Effector memory CD8-positive, alpha-beta T cell (primary cell): ENCODE measurements at regions not wholly inside any gene's neighbourhood (a gene's known extent, or its start where the extent isn't known, plus 50 kb on each side); places are given as distances from the start of the nearest gene placed in this dataset.

ENCODE experiments used
- ATAC-seq: fragments of 150-1000 bp; cut with Tn5 transposase; replicated peaks from 2 replicates; pipeline ENCODE4 v1.10.0; 2021; ENCODE audit warnings: mild to moderate bottlenecking, moderate library complexity
- DNase-seq, 3 experiments: peaks; one replicate each; pipeline ENCODE4 v3.0.0; 2021
- H3K27ac Mint-ChIP-seq, 2 donors: one replicate each; pipeline ENCODE4 v1.8.0; 2022; ENCODE audit warnings: mild to moderate bottlenecking in 2 of 2, mixed read lengths in 2 of 2, moderate library complexity in 2 of 2
- H3K27me3 Mint-ChIP-seq, 2 donors: one replicate each; pipeline ENCODE4 v1.8.0; 2022; ENCODE audit warnings: mixed read lengths in 2 of 2
- H3K36me3 Mint-ChIP-seq: one replicate; pipeline ENCODE4 v1.8.0; 2022; ENCODE audit warnings: mild to moderate bottlenecking, moderate library complexity, mixed read lengths; ENCODE audit not compliant: insufficient read depth
- H3K4me1 Mint-ChIP-seq, 2 donors: one replicate each; pipeline ENCODE4 v1.8.0; 2022; ENCODE audit warnings: low read depth in 2 of 2, mixed read lengths in 2 of 2
- H3K4me3 Mint-ChIP-seq, 2 donors: one replicate each; pipeline ENCODE4 v1.8.0; 2022; ENCODE audit warnings: mild to moderate bottlenecking in 2 of 2, mixed read lengths in 2 of 2, moderate library complexity in 2 of 2
- H3K9me3 Mint-ChIP-seq, 2 donors: one replicate each; pipeline ENCODE4 v1.8.0; 2022; ENCODE audit warnings: mixed read lengths in 2 of 2

- no peak for DNase-seq
- H3K4me1 Mint-ChIP-seq, result no peaks in the 10 kb centered on the region
- H3K4me3 Mint-ChIP-seq, result no peak overlapping the region
- no peak overlapping the region for H3K27ac Mint-ChIP-seq
- no peaks in the 10 kb centered on the region for H3K36me3 Mint-ChIP-seq
- ATAC-seq, result no peak
- H3K27me3 Mint-ChIP-seq, result no peaks in the 10 kb centered on the region
- H3K9me3 Mint-ChIP-seq, result peaks cover 17 to 46% of the 10 kb centered on the region in 2 donors
Observed at GRCh38 chr7:49243521-49243920, 319.2 kb downstream of the CDC14C start.

GRCh38 chr7:49244543-49244942 is 320.2 kb downstream of the CDC14C start:
- ATAC-seq, result no peak
- H3K27me3 Mint-ChIP-seq, result no peaks in the 10 kb centered on the region
- H3K4me3 Mint-ChIP-seq, result no peak overlapping the region
- no peak overlapping the region for H3K27ac Mint-ChIP-seq
- peaks cover 18 to 47% of the 10 kb centered on the region in 2 donors for H3K9me3 Mint-ChIP-seq
- no peaks in the 10 kb centered on the region for H3K4me1 Mint-ChIP-seq
- DNase-seq, result no peak
- no peaks in the 10 kb centered on the region for H3K36me3 Mint-ChIP-seq

- H3K36me3 Mint-ChIP-seq, result no peaks in the 10 kb centered on the region
- no peaks in the 10 kb centered on the region for H3K27me3 Mint-ChIP-seq
- peaks cover 18 to 51% of the 10 kb centered on the region in 2 donors for H3K9me3 Mint-ChIP-seq
- ATAC-seq (no peak), DNase-seq (no peak)
- no peak overlapping the region for H3K4me3 Mint-ChIP-seq
- no peaks in the 10 kb centered on the region for H3K4me1 Mint-ChIP-seq
- no peak overlapping the region for H3K27ac Mint-ChIP-seq
Observed at GRCh38 chr7:49245062-49245461, 320.7 kb downstream of the CDC14C start.

GRCh38 chr7:49247759-49248158 is 323.4 kb downstream of the CDC14C start:
- H3K27ac Mint-ChIP-seq, result no peak overlapping the region
- no peak for ATAC-seq
- H3K9me3 Mint-ChIP-seq, result peaks cover 13 to 49% of the 10 kb centered on the region in 2 donors
- no peak overlapping the region for H3K4me3 Mint-ChIP-seq
- no peaks in the 10 kb centered on the region for H3K27me3 Mint-ChIP-seq
- no peaks in the 10 kb centered on the region for H3K36me3 Mint-ChIP-seq
- no peak for DNase-seq
- no peaks in the 10 kb centered on the region for H3K4me1 Mint-ChIP-seq

GRCh38 chr7:49255054-49255453 is 330.7 kb downstream of the CDC14C start:
- no peak for DNase-seq

GRCh38 chr7:49260538-49260937 is 336.2 kb downstream of the CDC14C start:
- Mint-ChIP-seq H3K27ac (no peak overlapping the region), H3K9me3 (peaks cover 3 to 9% of the 10 kb centered on the region in 2 donors)

More at GRCh38 chr7:49255054-49255453, 330.7 kb downstream of the CDC14C start:
- Mint-ChIP-seq H3K4me3 (no peak overlapping the region), H3K36me3 (no peaks in the 10 kb centered on the region), H3K27me3 (no peaks in the 10 kb centered on the region), H3K27ac (no peak overlapping the region), H3K9me3 (peaks cover 6 to 7% of the 10 kb centered on the region in 2 donors), H3K4me1 (no peaks in the 10 kb centered on the region)
- no peak for ATAC-seq

GRCh38 chr7:49261928-49262327 is 337.6 kb downstream of the CDC14C start:
- H3K36me3 Mint-ChIP-seq, result peaks cover 3% of the 10 kb centered on the region
- peaks cover 3 to 9% of the 10 kb centered on the region in 2 donors for H3K9me3 Mint-ChIP-seq
- no peaks in the 10 kb centered on the region for H3K4me1 Mint-ChIP-seq
- ATAC-seq, result no peak
- no peak overlapping the region for H3K4me3 Mint-ChIP-seq
- H3K27ac Mint-ChIP-seq, result no peak overlapping the region
- no peak for DNase-seq
- no peaks in the 10 kb centered on the region for H3K27me3 Mint-ChIP-seq

More at GRCh38 chr7:49260538-49260937, 336.2 kb downstream of the CDC14C start:
- H3K36me3 Mint-ChIP-seq, result peaks cover 3% of the 10 kb centered on the region
- no peaks in the 10 kb centered on the region for H3K27me3 Mint-ChIP-seq
- no peak for ATAC-seq
- DNase-seq, result no peak
- no peak overlapping the region for H3K4me3 Mint-ChIP-seq
- no peaks in the 10 kb centered on the region for H3K4me1 Mint-ChIP-seq

- DNase-seq (no peak), ATAC-seq (no peak)
- no peak overlapping the region for H3K27ac Mint-ChIP-seq
- no peak overlapping the region for H3K4me3 Mint-ChIP-seq
- H3K36me3 Mint-ChIP-seq, result peaks cover 3% of the 10 kb centered on the region
- H3K4me1 Mint-ChIP-seq, result no peaks in the 10 kb centered on the region
- no peaks in the 10 kb centered on the region for H3K27me3 Mint-ChIP-seq
- peaks cover 5 to 9% of the 10 kb centered on the region in 2 donors for H3K9me3 Mint-ChIP-seq
Observed at GRCh38 chr7:49264530-49264929, 340.2 kb downstream of the CDC14C start.

- Mint-ChIP-seq H3K27me3 (no peaks in the 10 kb centered on the region), H3K27ac (no peak overlapping the region), H3K4me1 (no peaks in the 10 kb centered on the region), H3K4me3 (no peak overlapping the region), H3K36me3 (no peaks in the 10 kb centered on the region), H3K9me3 (peaks cover 12% of the 10 kb centered on the region in 2 donors)
- ATAC-seq (no peak), DNase-seq (no peak)
Observed at GRCh38 chr7:49273897-49274296, 349.6 kb downstream of the CDC14C start.

GRCh38 chr7:49279891-49280290 is 355.5 kb downstream of the CDC14C start:
- Mint-ChIP-seq H3K4me3 (no peak overlapping the region), H3K27me3 (no peaks in the 10 kb centered on the region)
- no peak for ATAC-seq

GRCh38 chr7:49287653-49288052 is 363.3 kb downstream of the CDC14C start:
- H3K27ac Mint-ChIP-seq, result no peak overlapping the region
- H3K4me1 Mint-ChIP-seq, result no peaks in the 10 kb centered on the region
- H3K4me3 Mint-ChIP-seq, result no peak overlapping the region
- no peak for DNase-seq
- H3K36me3 Mint-ChIP-seq, result no peaks in the 10 kb centered on the region
- H3K27me3 Mint-ChIP-seq, result no peaks in the 10 kb centered on the region
- H3K9me3 Mint-ChIP-seq, result peaks cover 6 to 18% of the 10 kb centered on the region in 2 donors
- no peak for ATAC-seq

More at GRCh38 chr7:49279891-49280290, 355.5 kb downstream of the CDC14C start:
- Mint-ChIP-seq H3K27ac (no peak overlapping the region), H3K36me3 (no peaks in the 10 kb centered on the region), H3K9me3 (peaks cover 8 to 18% of the 10 kb centered on the region in 2 donors), H3K4me1 (no peaks in the 10 kb centered on the region)
- no peak for DNase-seq

GRCh38 chr7:49294611-49295010 is 370.3 kb downstream of the CDC14C start:
- Mint-ChIP-seq H3K4me1 (no peaks in the 10 kb centered on the region), H3K9me3 (peaks cover 4 to 11% of the 10 kb centered on the region in 2 donors)

GRCh38 chr7:49295146-49295545 is 370.8 kb downstream of the CDC14C start:
- no peaks in the 10 kb centered on the region for H3K36me3 Mint-ChIP-seq
- no peak for ATAC-seq
- no peaks in the 10 kb centered on the region for H3K27me3 Mint-ChIP-seq
- H3K4me3 Mint-ChIP-seq, result no peak overlapping the region
- no peaks in the 10 kb centered on the region for H3K4me1 Mint-ChIP-seq
- no peak overlapping the region for H3K27ac Mint-ChIP-seq
- no peak for DNase-seq
- H3K9me3 Mint-ChIP-seq, result peaks cover 4 to 11% of the 10 kb centered on the region in 2 donors

More at GRCh38 chr7:49294611-49295010, 370.3 kb downstream of the CDC14C start:
- H3K36me3 Mint-ChIP-seq, result no peaks in the 10 kb centered on the region
- H3K27ac Mint-ChIP-seq, result no peak overlapping the region
- H3K4me3 Mint-ChIP-seq, result no peak overlapping the region
- ATAC-seq, result no peak
- H3K27me3 Mint-ChIP-seq, result no peaks in the 10 kb centered on the region
- no peak for DNase-seq

GRCh38 chr7:49297958-49298357 is 373.6 kb downstream of the CDC14C start:
- H3K4me1 Mint-ChIP-seq, result no peaks in the 10 kb centered on the region
- no peak for ATAC-seq
- H3K4me3 Mint-ChIP-seq, result no peak overlapping the region
- no peak overlapping the region for H3K27ac Mint-ChIP-seq
- H3K36me3 Mint-ChIP-seq, result no peaks in the 10 kb centered on the region
- no peak for DNase-seq
- H3K27me3 Mint-ChIP-seq, result no peaks in the 10 kb centered on the region
- peaks cover 10% of the 10 kb centered on the region in 2 donors for H3K9me3 Mint-ChIP-seq

GRCh38 chr7:49308787-49309186 is 384.4 kb downstream of the CDC14C start:
- Mint-ChIP-seq H3K27me3 (no peaks in the 10 kb centered on the region), H3K36me3 (no peaks in the 10 kb centered on the region), H3K9me3 (peaks cover 19 to 24% of the 10 kb centered on the region in 2 donors), H3K4me1 (no peaks in the 10 kb centered on the region), H3K27ac (no peak overlapping the region), H3K4me3 (no peak overlapping the region)
- ATAC-seq, result no peak
- DNase-seq, result no peak
